ENCODE measurements at regions not wholly inside any gene's neighbourhood (a gene's known extent, or its start where the extent isn't known, plus 50 kb on each side); places are given as distances from the start of the nearest gene placed in this dataset.
"Not testable (repeated sequence)": the region's sequence is repeated elsewhere in the genome, so short reads cannot be mapped to it uniquely, and the experiment has no call there.

DNA sequence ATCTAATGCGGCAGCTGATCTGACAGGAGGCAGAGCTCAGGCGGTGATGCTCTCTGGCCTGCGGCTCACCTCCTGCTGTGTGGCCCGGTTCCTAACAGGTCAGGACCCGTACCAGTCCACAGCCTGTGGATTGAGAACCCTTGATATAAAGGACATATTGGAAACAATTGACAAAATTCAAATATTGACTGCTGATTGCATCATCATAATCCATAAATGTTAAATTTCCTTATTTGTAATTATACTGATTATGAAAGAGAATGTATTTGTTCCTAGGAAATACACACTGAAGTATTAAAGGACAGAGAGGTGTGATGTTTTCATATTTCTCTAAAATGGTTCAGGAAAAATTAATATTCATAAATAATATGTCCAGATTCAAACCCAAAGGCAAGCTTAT is 63.8 kb upstream of the SRD5A2 start:
- Histone ChIP-seq H3K4me3 (no peak overlapping the region), H3K27ac (no peak overlapping the region), H3K4me1 (no peaks in the 10 kb centered on the region), H3K27me3 (replicated peaks in 1 of 7) (peaks cover 0 to 10% (median 0%) of the 10 kb centered on the region in 7 donors), H3K9me3 (peaks cover 0 to 2% (median 0%) of the 10 kb centered on the region in 8 donors), H3K36me3 (no peaks in the 10 kb centered on the region)
- DNase-seq, result no peak
- intact Hi-C loops (cut with DNase I; ENCODE audit: low total_unique reads), result no loop called here
- TF ChIP-seq, protein P1, sequence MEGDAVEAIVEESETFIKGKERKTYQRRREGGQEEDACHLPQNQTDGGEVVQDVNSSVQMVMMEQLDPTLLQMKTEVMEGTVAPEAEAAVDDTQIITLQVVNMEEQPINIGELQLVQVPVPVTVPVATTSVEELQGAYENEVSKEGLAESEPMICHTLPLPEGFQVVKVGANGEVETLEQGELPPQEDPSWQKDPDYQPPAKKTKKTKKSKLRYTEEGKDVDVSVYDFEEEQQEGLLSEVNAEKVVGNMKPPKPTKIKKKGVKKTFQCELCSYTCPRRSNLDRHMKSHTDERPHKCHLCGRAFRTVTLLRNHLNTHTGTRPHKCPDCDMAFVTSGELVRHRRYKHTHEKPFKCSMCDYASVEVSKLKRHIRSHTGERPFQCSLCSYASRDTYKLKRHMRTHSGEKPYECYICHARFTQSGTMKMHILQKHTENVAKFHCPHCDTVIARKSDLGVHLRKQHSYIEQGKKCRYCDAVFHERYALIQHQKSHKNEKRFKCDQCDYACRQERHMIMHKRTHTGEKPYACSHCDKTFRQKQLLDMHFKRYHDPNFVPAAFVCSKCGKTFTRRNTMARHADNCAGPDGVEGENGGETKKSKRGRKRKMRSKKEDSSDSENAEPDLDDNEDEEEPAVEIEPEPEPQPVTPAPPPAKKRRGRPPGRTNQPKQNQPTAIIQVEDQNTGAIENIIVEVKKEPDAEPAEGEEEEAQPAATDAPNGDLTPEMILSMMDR (IDR thresholded peaks at IDR 0.05 in 8 of 11, conservative IDR thresholded peaks at IDR 0.05 in 3 of 11), result no peak
- no peak for TF ChIP-seq POLR2A (IDR thresholded peaks at IDR 0.05)
- no peak for TF ChIP-seq POLR2AphosphoS5 (IDR thresholded peaks at IDR 0.05)
- 68 to 80% (median 74%) methylated on average over 5 of the region's 5 CpGs for WGBS, 5 donors

- intact Hi-C loops (cut with DNase I; ENCODE audit: low total_unique reads), result no loop called here
- Histone ChIP-seq H3K27me3 (replicated peaks in 1 of 7) (peaks cover 0 to 10% (median 0%) of the 10 kb centered on the region in 7 donors), H3K4me3 (no peak overlapping the region), H3K9me3 (peaks cover 0 to 2% (median 0%) of the 10 kb centered on the region in 8 donors), H3K36me3 (no peaks in the 10 kb centered on the region), H3K27ac (no peak overlapping the region), H3K4me1 (no peaks in the 10 kb centered on the region)
- no peak for TF ChIP-seq POLR2AphosphoS5 (IDR thresholded peaks at IDR 0.05)
- TF ChIP-seq, protein P1 (IDR thresholded peaks at IDR 0.05 in 8 of 11, conservative IDR thresholded peaks at IDR 0.05 in 3 of 11), result no peak
- no peak for TF ChIP-seq POLR2A (IDR thresholded peaks at IDR 0.05)
- no peak for DNase-seq
- WGBS, 5 donors, result 89 to 93% (median 91%) methylated on average over 1 of the region's 1 CpG
Observed at GRCh38 chr2:31642707-31643106, 62.0 kb upstream of the SRD5A2 start.

GRCh38 chr2:31632201-31632600 is 51.5 kb upstream of the SRD5A2 start:
- H3K27me3 ChIP-seq (replicated peaks in 1 of 7); H3K4me1 ChIP-seq; H3K4me3 ChIP-seq; intact Hi-C loops (cut with DNase I; ENCODE audit: low total_unique reads); H3K36me3 ChIP-seq; DNase-seq; H3K27ac ChIP-seq: not testable (repeated sequence)
- H3K9me3 ChIP-seq, result peaks cover 0 to 32% (median 9%) of the 10 kb centered on the region in 8 donors
- WGBS, 5 donors, result 49 to 88% (median 75%) methylated on average over 5 of the region's 5 CpGs

Measured in spleen (tissue), 11 donors.